Panc1 (cell line): ENCODE measurements at regions not wholly inside any gene's neighbourhood (a gene's known extent, or its start where the extent isn't known, plus 50 kb on each side); places are given as distances from the start of the nearest gene placed in this dataset.

Source experiments
- ATAC-seq: fragments of 200-7000 bp; cut with Tn5 transposase; 2 replicates; pipeline ENCODE4 v1.9.1; 2020; ENCODE audit warnings: mild to moderate bottlenecking, moderate library complexity
- BruUV-seq: library from RNA; stranded (reverse); fragments of 400-500 nt; replicated peaks from 2 replicates; lab custom pipeline; 2021; lab: Mats Ljungman, UMichigan
- CTCF ChIA-PET: fragments of 300-600 bp; sonication (Branson Sonifier 250); formaldehyde crosslinking; loops from one replicate; lab custom pipeline; 2022; ENCODE audit warnings: antibody characterized with exemption; lab: Charles Lee
- POLR2A ChIA-PET: fragments of 300-600 bp; sonication (Branson Sonifier 250); formaldehyde crosslinking; loops from one replicate; lab custom pipeline; 2022; ENCODE audit warnings: antibody characterized with exemption; lab: Charles Lee
- DNase-seq: peaks from one replicate; pipeline ENCODE4 v3.0.0-alpha.2; 2010; ENCODE audit warnings: low read depth, low spot score
- H3K27ac ChIP-seq: 2 replicates; pipeline ENCODE4 v1.5.1; 2011; ENCODE audit warnings: mild to moderate bottlenecking, low read length, inconsistent platforms
- H3K27me3 ChIP-seq: fragments of 200-500 bp; sonication (Bioruptor generic); 2 replicates; pipeline ENCODE4 v1.6.0; 2014; ENCODE audit warnings: low read length, inconsistent platforms; ENCODE audit not compliant: control insufficient read depth, insufficient read depth
- H3K36me3 ChIP-seq: fragments of 200-500 bp; sonication (Bioruptor generic); 2 replicates; pipeline ENCODE4 v1.5.1; 2014; ENCODE audit warnings: inconsistent platforms, mild to moderate bottlenecking, low read length, moderate library complexity; ENCODE audit not compliant: control insufficient read depth, insufficient read depth
- H3K4me1 ChIP-seq: 2 replicates; pipeline ENCODE4 v1.5.1; 2011; ENCODE audit warnings: inconsistent platforms, mild to moderate bottlenecking, low read length, moderate library complexity; ENCODE audit not compliant: control insufficient read depth, insufficient read depth
- H3K4me3 ChIP-seq, 2 experiments: 2 replicates each; pipeline ENCODE4 v1.5.1; 2011 to 2012; ENCODE audit warnings: low read depth in 2 of 2, low read length in 2 of 2, mild to moderate bottlenecking in 2 of 2, inconsistent platforms in 1 of 2, moderate library complexity in 1 of 2
- H3K9me3 ChIP-seq: fragments of 200-500 bp; sonication (Bioruptor generic); 2 replicates; pipeline ENCODE4 v1.5.1; 2014; ENCODE audit warnings: low read depth, mild to moderate bottlenecking, inconsistent platforms, low read length, moderate library complexity; ENCODE audit not compliant: control insufficient read depth, insufficient read depth
- POLR2AphosphoS5 ChIP-seq: IDR thresholded peaks from 2 replicates; pipeline ENCODE4 v1.6.1; 2012; ENCODE audit warnings: mild to moderate bottlenecking, low read depth, low read length, moderate library complexity
- SIN3A ChIP-seq: IDR thresholded peaks from 2 replicates; pipeline ENCODE4 v1.6.1; 2012; ENCODE audit warnings: low read depth, mild to moderate bottlenecking, low read length, moderate library complexity, borderline replicate concordance; ENCODE audit not compliant: insufficient read depth
- TCF7L2 ChIP-seq: IDR thresholded peaks from 2 replicates; pipeline ENCODE4 v1.6.1; 2011; ENCODE audit warnings: mild to moderate bottlenecking, low read depth, low read length, inconsistent platforms
- in situ Hi-C: cut with HindIII; loops from 2 replicates; pipeline ENCODE4 v1.10.0; 2016; ENCODE audit warnings: low sequenced_read_pairs, low pct_unique_long_range_greater_than_20kb
- intact Hi-C: fragments of 100-400 bp; cut with micrococcal nuclease; formaldehyde crosslinking; loops from one replicate; pipeline ENCODE4 v1.10.0; 2022; ENCODE audit not compliant: unreplicated experiment
- TF ChIP-seq, protein P1 (sequence below), 2 experiments: IDR thresholded peaks; 2 replicates each; pipeline ENCODE4 v1.6.1; 2011 to 2012; ENCODE audit warnings: low read depth in 2 of 2, control low read depth in 1 of 2, low read length in 1 of 2, mild to moderate bottlenecking in 1 of 2, moderate library complexity in 1 of 2; ENCODE audit not compliant: insufficient read depth in 1 of 2
- TF ChIP-seq, protein P2 (sequence below): fragments of 450-650 bp; IDR thresholded peaks from 2 replicates; pipeline ENCODE4 v1.5.1; 2017; ENCODE audit warnings: mild to moderate bottlenecking

DNA sequence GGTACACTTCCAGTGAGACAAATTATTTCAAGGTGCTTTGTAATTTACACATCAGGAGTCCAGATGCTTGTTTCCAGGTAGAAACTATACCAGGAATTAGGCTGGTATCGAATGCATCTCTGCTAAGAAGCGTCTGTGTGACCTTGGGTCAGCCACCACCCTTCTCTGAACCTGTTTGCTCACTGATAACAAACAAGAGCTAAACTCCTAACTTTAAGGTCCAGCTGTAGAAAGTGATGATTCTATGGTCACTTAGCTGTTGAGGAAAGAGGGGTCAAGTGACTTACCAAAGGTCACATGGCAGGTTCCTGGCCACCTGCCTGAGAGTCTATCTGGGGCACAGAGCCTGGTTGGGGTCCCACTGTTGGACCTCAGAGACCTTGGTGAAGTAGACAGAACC lies 95.4 kb downstream of the HIF1AN start:
- Histone ChIP-seq H3K4me3 (no peak overlapping the region), H3K9me3 (no peaks in the 10 kb centered on the region), H3K27ac (no peak overlapping the region), H3K36me3 (no peaks in the 10 kb centered on the region), H3K27me3 (no peaks in the 10 kb centered on the region), H3K4me1 (no peaks in the 10 kb centered on the region)
- POLR2A ChIA-PET, result no interaction called here
- ATAC-seq, result no peak
- BruUV-seq, result no TSS peak
- DNase-seq, result no peak
- CTCF ChIA-PET, result no interaction called here
- TF ChIP-seq SIN3A (no peak), TCF7L2 (no peak), POLR2AphosphoS5 (no peak)
- TF ChIP-seq, protein P1, sequence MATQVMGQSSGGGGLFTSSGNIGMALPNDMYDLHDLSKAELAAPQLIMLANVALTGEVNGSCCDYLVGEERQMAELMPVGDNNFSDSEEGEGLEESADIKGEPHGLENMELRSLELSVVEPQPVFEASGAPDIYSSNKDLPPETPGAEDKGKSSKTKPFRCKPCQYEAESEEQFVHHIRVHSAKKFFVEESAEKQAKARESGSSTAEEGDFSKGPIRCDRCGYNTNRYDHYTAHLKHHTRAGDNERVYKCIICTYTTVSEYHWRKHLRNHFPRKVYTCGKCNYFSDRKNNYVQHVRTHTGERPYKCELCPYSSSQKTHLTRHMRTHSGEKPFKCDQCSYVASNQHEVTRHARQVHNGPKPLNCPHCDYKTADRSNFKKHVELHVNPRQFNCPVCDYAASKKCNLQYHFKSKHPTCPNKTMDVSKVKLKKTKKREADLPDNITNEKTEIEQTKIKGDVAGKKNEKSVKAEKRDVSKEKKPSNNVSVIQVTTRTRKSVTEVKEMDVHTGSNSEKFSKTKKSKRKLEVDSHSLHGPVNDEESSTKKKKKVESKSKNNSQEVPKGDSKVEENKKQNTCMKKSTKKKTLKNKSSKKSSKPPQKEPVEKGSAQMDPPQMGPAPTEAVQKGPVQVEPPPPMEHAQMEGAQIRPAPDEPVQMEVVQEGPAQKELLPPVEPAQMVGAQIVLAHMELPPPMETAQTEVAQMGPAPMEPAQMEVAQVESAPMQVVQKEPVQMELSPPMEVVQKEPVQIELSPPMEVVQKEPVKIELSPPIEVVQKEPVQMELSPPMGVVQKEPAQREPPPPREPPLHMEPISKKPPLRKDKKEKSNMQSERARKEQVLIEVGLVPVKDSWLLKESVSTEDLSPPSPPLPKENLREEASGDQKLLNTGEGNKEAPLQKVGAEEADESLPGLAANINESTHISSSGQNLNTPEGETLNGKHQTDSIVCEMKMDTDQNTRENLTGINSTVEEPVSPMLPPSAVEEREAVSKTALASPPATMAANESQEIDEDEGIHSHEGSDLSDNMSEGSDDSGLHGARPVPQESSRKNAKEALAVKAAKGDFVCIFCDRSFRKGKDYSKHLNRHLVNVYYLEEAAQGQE (IDR thresholded peaks at IDR 0.05; ENCODE audit: insufficient read depth in 1 of 2, low read depth in 2 of 2, low read length in 1 of 2), result no peak
- TF ChIP-seq, protein P2, sequence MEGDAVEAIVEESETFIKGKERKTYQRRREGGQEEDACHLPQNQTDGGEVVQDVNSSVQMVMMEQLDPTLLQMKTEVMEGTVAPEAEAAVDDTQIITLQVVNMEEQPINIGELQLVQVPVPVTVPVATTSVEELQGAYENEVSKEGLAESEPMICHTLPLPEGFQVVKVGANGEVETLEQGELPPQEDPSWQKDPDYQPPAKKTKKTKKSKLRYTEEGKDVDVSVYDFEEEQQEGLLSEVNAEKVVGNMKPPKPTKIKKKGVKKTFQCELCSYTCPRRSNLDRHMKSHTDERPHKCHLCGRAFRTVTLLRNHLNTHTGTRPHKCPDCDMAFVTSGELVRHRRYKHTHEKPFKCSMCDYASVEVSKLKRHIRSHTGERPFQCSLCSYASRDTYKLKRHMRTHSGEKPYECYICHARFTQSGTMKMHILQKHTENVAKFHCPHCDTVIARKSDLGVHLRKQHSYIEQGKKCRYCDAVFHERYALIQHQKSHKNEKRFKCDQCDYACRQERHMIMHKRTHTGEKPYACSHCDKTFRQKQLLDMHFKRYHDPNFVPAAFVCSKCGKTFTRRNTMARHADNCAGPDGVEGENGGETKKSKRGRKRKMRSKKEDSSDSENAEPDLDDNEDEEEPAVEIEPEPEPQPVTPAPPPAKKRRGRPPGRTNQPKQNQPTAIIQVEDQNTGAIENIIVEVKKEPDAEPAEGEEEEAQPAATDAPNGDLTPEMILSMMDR, result no peak
- intact Hi-C loops, result no loop called here
- in situ Hi-C loops, result no loop called here

DNA sequence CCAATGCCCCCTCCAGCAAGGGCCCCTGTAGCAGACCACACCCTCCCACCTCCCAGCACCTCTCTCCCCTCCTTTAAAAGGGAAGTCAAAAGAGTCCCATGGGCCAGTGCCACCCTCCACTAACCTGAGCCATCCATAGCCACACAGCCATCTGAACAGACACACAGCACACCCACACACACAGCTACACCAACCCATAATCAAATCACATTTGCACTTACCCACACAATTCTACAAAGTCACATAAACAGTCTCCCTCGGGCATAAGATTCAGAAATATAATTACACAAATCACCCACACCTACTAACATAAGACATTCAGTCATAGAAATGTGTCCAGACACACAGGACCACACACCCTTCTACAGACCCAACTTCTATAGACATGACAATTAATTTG lies 96.3 kb downstream of the HIF1AN start:
- ChIA-PET POLR2A (interaction anchor here (0.6 kb wide), 1 partner anchor 103 kb away, joined by 4 read pairs; no protein-coding TSS in a partner anchor), CTCF (no interaction called here)
- intact Hi-C loops (no loop called here), in situ Hi-C loops (no loop called here)
- H3K4me3 ChIP-seq, result no peak overlapping the region
- no peaks in the 10 kb centered on the region for H3K9me3 ChIP-seq
- H3K36me3 ChIP-seq, result no peaks in the 10 kb centered on the region
- DNase-seq (no peak), ATAC-seq (no peak)
- TF ChIP-seq SIN3A (no peak), POLR2AphosphoS5 (no peak), TCF7L2 (no peak)
- TF ChIP-seq, protein P1 (IDR thresholded peaks at IDR 0.05; ENCODE audit: insufficient read depth in 1 of 2, low read depth in 2 of 2, low read length in 1 of 2), result no peak
- TF ChIP-seq, protein P2, result no peak
- no TSS peak for BruUV-seq
- no peak overlapping the region for H3K27ac ChIP-seq
- no peaks in the 10 kb centered on the region for H3K4me1 ChIP-seq
- H3K27me3 ChIP-seq, result no peaks in the 10 kb centered on the region
